ENCODE measurements at regions not wholly inside any gene's neighbourhood (a gene's known extent, or its start where the extent isn't known, plus 50 kb on each side); places are given as distances from the start of the nearest gene placed in this dataset.

DNA sequence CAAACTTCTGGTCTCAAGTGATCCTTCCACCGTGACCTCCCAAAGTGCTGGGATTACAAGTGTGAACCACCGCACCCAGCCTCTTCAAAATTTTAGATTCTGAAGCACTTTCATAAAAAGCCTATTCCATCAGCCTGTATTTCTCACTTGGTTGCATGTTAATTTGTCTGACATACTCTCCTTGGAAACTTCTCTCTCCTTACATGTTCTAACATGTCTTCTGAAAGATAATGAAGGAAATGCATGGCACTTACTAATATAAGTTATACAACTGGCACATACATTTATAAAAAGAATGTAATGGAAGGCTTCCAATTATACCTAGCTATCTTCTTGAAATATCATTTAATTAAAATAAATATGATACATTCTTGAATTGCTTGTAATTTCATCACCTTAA, 597.5 kb downstream of the TBC1D32 start:
- no peak overlapping the region for H3K4me3 ChIP-seq (ENCODE audit: low read depth, low read length)
- DNase-seq (ENCODE audit: low read depth, low spot score), result no peak
- TF ChIP-seq, protein P1, sequence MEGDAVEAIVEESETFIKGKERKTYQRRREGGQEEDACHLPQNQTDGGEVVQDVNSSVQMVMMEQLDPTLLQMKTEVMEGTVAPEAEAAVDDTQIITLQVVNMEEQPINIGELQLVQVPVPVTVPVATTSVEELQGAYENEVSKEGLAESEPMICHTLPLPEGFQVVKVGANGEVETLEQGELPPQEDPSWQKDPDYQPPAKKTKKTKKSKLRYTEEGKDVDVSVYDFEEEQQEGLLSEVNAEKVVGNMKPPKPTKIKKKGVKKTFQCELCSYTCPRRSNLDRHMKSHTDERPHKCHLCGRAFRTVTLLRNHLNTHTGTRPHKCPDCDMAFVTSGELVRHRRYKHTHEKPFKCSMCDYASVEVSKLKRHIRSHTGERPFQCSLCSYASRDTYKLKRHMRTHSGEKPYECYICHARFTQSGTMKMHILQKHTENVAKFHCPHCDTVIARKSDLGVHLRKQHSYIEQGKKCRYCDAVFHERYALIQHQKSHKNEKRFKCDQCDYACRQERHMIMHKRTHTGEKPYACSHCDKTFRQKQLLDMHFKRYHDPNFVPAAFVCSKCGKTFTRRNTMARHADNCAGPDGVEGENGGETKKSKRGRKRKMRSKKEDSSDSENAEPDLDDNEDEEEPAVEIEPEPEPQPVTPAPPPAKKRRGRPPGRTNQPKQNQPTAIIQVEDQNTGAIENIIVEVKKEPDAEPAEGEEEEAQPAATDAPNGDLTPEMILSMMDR (IDR thresholded peaks at IDR 0.05; ENCODE audit: low read depth, low read length), result no peak
- no peak overlapping the region for H3K27ac ChIP-seq (ENCODE audit: low read depth, low read length)
- POLR2A ChIA-PET, result no interaction called here
- H3K9me3 ChIP-seq (ENCODE audit: control insufficient read depth, insufficient read depth, low read length), result peaks cover 9% of the 10 kb centered on the region; the same call in 1 of the 2 replicates
- H3K27me3 ChIP-seq (ENCODE audit: control insufficient read depth, insufficient read depth, low read length), result no peaks in the 10 kb centered on the region
- CTCF ChIA-PET, result no interaction called here

DNA sequence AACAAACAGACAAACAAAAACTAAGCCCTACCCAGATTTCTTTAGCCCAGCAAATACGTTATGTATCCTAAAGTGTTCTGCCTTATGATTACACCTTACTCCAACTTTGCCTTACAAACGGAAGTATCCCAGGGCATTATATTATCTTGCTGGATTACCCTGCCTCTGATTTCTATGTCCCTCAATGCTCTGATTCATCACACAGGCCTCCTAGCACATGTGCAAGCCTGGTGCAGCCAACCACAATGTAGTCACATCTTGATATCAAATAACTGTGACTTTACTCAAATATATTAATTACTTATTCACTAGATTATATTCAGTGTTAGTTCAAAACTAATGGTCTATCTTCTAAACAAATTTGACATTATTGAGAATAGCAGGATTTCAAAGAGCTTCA, 598.6 kb downstream of the TBC1D32 start:
- no peaks in the 10 kb centered on the region for H3K27me3 ChIP-seq (ENCODE audit: control insufficient read depth, insufficient read depth, low read length)

DNA sequence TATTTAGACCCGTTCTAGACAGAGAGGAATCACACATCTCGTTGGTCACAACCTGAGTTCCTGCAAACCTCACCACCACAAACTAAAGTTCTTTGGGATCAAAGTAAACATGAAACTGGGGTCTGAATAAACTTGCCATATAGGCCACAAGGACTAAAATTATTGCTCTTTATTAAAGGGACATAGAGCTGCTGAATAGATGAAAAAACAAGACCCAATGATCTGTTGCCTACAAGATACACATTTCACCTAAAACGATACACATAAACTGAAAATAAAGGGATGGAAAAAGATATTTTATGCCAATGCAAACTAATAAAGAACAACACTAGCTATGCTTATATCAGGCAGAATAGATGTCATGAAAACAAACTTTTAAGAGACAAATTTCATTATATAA, 623.0 kb downstream of the TBC1D32 start:
- TF ChIP-seq, protein P1 (IDR thresholded peaks at IDR 0.05; ENCODE audit: low read depth, low read length), result no peak
- no peak overlapping the region for H3K4me3 ChIP-seq (ENCODE audit: low read depth, low read length)
- DNase-seq (ENCODE audit: low read depth, low spot score), result no peak
- CTCF ChIA-PET, result no interaction called here
- H3K27me3 ChIP-seq (ENCODE audit: control insufficient read depth, insufficient read depth, low read length), result no peaks in the 10 kb centered on the region
- no peaks in the 10 kb centered on the region; the same call in 1 of the 2 replicates for H3K9me3 ChIP-seq (ENCODE audit: control insufficient read depth, insufficient read depth, low read length)
- H3K27ac ChIP-seq (ENCODE audit: low read depth, low read length), result no peak overlapping the region
- POLR2A ChIA-PET, result no interaction called here

More for the DNA sequence above, 598.6 kb downstream of the TBC1D32 start:
- H3K27ac ChIP-seq (ENCODE audit: low read depth, low read length), result no peak overlapping the region
- ChIA-PET POLR2A (no interaction called here), CTCF (no interaction called here)
- peaks cover 10% of the 10 kb centered on the region; the same call in 1 of the 2 replicates for H3K9me3 ChIP-seq (ENCODE audit: control insufficient read depth, insufficient read depth, low read length)
- TF ChIP-seq, protein P1 (IDR thresholded peaks at IDR 0.05; ENCODE audit: low read depth, low read length), result no peak
- H3K4me3 ChIP-seq (ENCODE audit: low read depth, low read length), result no peak overlapping the region
- no peak for DNase-seq (ENCODE audit: low read depth, low spot score)

DNA sequence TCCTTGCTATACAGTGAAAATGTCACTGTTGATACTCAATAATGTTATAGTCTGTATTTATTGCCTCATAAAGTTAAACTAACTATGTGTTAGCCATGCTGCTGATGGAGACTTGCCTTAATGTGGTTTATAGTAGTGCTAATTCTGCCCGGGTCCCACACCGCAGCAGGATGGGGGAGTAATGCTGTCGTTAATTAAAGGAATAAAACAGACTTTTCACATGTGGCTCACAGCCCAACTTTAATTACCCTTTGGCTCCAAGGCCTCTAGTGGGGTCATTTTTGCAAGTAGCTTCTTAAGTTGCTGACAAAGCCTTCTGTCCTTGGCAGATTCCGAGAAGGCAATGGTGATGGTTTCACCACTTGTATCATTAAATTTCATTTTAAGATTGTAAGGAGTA, 634.3 kb downstream of the TBC1D32 start:
- POLR2A ChIA-PET, result no interaction called here
- DNase-seq (ENCODE audit: low read depth, low spot score), result no peak
- Histone ChIP-seq H3K27ac (ENCODE audit: low read depth, low read length) (no peak overlapping the region), H3K9me3 (ENCODE audit: control insufficient read depth, insufficient read depth, low read length) (no peaks in the 10 kb centered on the region), H3K4me3 (ENCODE audit: low read depth, low read length) (no peak overlapping the region), H3K27me3 (ENCODE audit: control insufficient read depth, insufficient read depth, low read length) (no peaks in the 10 kb centered on the region)
- TF ChIP-seq, protein P1 (IDR thresholded peaks at IDR 0.05; ENCODE audit: low read depth, low read length), result no peak
- CTCF ChIA-PET, result no interaction called here

DNA sequence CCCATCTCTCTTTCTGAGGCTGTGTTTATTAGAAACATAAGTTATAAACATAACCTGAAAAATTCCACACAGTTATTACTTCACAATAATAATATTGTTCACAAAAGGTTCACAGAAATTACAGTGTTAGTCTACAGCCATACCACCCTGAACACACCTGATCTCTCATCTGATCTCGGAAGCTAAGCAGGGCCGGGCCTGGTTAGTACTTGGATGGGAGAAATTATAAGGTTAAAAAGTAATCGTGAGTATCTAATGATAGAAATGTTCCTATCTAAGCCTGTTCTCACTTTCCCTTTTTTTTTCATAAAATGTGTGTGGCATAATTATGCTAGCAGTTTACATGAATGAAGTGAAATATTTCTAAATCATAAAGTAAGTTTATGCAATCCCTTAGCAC, 647.8 kb downstream of the TBC1D32 start:
- no peak for DNase-seq (ENCODE audit: low read depth, low spot score)
- no peak overlapping the region for H3K4me3 ChIP-seq (ENCODE audit: low read depth, low read length)
- H3K27ac ChIP-seq (ENCODE audit: low read depth, low read length), result no peak overlapping the region
- H3K27me3 ChIP-seq (ENCODE audit: control insufficient read depth, insufficient read depth, low read length), result no peaks in the 10 kb centered on the region
- ChIA-PET POLR2A (no interaction called here), CTCF (no interaction called here)
- TF ChIP-seq, protein P1 (IDR thresholded peaks at IDR 0.05; ENCODE audit: low read depth, low read length), result no peak
- peaks cover 3% of the 10 kb centered on the region; the same call in 1 of the 2 replicates for H3K9me3 ChIP-seq (ENCODE audit: control insufficient read depth, insufficient read depth, low read length)

Measured in AG04450 (cell line).